ENCODE measurements at regions not wholly inside any gene's neighbourhood (a gene's known extent, or its start where the extent isn't known, plus 50 kb on each side); places are given as distances from the start of the nearest gene placed in this dataset.

DNA sequence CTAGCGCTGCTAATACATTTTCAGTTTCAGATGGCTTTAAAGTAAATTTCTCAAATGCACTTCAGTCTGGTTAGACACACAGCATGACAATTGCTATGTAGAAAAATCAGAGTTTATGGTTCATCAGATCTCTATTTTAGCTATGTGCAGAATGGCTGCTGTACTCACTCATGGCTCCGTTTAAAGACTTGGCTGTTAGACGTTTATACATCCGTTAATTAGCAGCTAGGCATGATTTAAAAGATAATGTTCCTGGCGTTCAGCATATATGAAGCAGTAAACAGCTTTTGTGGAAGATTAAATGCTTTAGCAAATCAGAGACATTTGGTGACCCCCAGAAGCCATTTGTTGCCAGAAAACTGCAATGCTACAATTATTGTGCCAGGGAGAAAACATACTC, 350.0 kb upstream of the MANEA start:
- TF ChIP-seq, protein P1, sequence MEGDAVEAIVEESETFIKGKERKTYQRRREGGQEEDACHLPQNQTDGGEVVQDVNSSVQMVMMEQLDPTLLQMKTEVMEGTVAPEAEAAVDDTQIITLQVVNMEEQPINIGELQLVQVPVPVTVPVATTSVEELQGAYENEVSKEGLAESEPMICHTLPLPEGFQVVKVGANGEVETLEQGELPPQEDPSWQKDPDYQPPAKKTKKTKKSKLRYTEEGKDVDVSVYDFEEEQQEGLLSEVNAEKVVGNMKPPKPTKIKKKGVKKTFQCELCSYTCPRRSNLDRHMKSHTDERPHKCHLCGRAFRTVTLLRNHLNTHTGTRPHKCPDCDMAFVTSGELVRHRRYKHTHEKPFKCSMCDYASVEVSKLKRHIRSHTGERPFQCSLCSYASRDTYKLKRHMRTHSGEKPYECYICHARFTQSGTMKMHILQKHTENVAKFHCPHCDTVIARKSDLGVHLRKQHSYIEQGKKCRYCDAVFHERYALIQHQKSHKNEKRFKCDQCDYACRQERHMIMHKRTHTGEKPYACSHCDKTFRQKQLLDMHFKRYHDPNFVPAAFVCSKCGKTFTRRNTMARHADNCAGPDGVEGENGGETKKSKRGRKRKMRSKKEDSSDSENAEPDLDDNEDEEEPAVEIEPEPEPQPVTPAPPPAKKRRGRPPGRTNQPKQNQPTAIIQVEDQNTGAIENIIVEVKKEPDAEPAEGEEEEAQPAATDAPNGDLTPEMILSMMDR (IDR thresholded peaks at IDR 0.05), result no peak
- TF ChIP-seq EZH2phosphoT487 (IDR thresholded peaks at IDR 0.05), result no peak
- TF ChIP-seq EZH2 (IDR thresholded peaks at IDR 0.05), result no peak

Data from neural progenitor cell (in vitro differentiated cells).